D721Med (cell line): ENCODE measurements at regions not wholly inside any gene's neighbourhood (a gene's known extent, or its start where the extent isn't known, plus 50 kb on each side); places are given as distances from the start of the nearest gene placed in this dataset.

Experiments used
- DNase-seq: peaks from one replicate; pipeline ENCODE4 v3.0.0; 2011; ENCODE audit warnings: low spot score; ENCODE audit not compliant: insufficient read length
- FAIRE-seq: peaks from 2 replicates; lab custom pipeline; 2011; peaks lifted over from hg19 to GRCh38; lab: Jason Lieb, UNC
- CTCF ChIP-seq: IDR thresholded peaks from 2 replicates; pipeline ENCODE4 v1.5.1; 2012; ENCODE audit warnings: mild to moderate bottlenecking, control low read depth; ENCODE audit not compliant: insufficient read depth; ENCODE audit errors: missing control alignments

- TF ChIP-seq CTCF = no peak
- FAIRE-seq (no peak), DNase-seq (no peak)
Observed at GRCh38 chr11:96954587-96955242, 564.9 kb downstream of the JRKL start.

GRCh38 chr11:96960476-96960875, 570.7 kb downstream of the JRKL start:
- no peak for FAIRE-seq
- DNase-seq = no peak
- TF ChIP-seq CTCF = no peak

- no peak for FAIRE-seq
- DNase-seq = no peak
- TF ChIP-seq CTCF = no peak
Observed at GRCh38 chr11:96960926-96961325, 571.1 kb downstream of the JRKL start.

- TF ChIP-seq CTCF = no peak
- no peak for FAIRE-seq
- no peak for DNase-seq
Observed at GRCh38 chr11:96961931-96962330, 572.1 kb downstream of the JRKL start.

GRCh38 chr11:96963375-96963774, 573.6 kb downstream of the JRKL start:
- FAIRE-seq = no peak
- TF ChIP-seq CTCF = no peak
- DNase-seq = no peak

- DNase-seq (no peak), FAIRE-seq (no peak)
- TF ChIP-seq CTCF = no peak
Observed at GRCh38 chr11:96964661-96965060, 574.8 kb downstream of the JRKL start.

- TF ChIP-seq CTCF = no peak
- DNase-seq (no peak), FAIRE-seq (no peak)
Observed at GRCh38 chr11:96967616-96968015, 577.8 kb downstream of the JRKL start.
